OCI-LY7 (cell line): ENCODE measurements at regions not wholly inside any gene's neighbourhood (a gene's known extent, or its start where the extent isn't known, plus 50 kb on each side); places are given as distances from the start of the nearest gene placed in this dataset.

Source experiments
- BruUV-seq: library from RNA; stranded (reverse); fragments of 400-500 nt; replicated peaks from 2 replicates; lab custom pipeline; 2021; lab: Mats Ljungman, UMichigan
- CTCF ChIA-PET: fragments of 300-600 bp; sonication (Branson Sonifier 250); formaldehyde crosslinking; loops from one replicate; lab custom pipeline; 2022; ENCODE audit warnings: antibody characterized with exemption; ENCODE audit not compliant: unreplicated experiment; lab: Charles Lee
- POLR2A ChIA-PET: fragments of 300-600 bp; sonication (Branson Sonifier 250); formaldehyde crosslinking; loops from one replicate; lab custom pipeline; 2022; ENCODE audit warnings: antibody characterized with exemption; lab: Charles Lee
- DNase-seq: peaks from one replicate; pipeline ENCODE4 v3.0.0-alpha.2; 2015; ENCODE audit warnings: low spot score
- H2AFZ ChIP-seq: fragments of 200-600 bp; sonication (generic), shearing (Covaris generic); 2 replicates; pipeline ENCODE4 v1.6.1; 2014; ENCODE audit warnings: mild to moderate bottlenecking, antibody characterized with exemption, low read length, moderate library complexity
- H3K27ac ChIP-seq: fragments of 200-600 bp; sonication (generic); 2 replicates; pipeline ENCODE4 v1.5.1; 2014; ENCODE audit warnings: mixed run types, low read depth, mild to moderate bottlenecking, moderate library complexity, low read length, inconsistent platforms; ENCODE audit not compliant: poor library complexity, severe bottlenecking
- H3K36me3 ChIP-seq: fragments of 200-600 bp; sonication (generic); 2 replicates; pipeline ENCODE4 v1.6.1; 2014; ENCODE audit warnings: mild to moderate bottlenecking, antibody characterized with exemption, low read length, moderate library complexity, mixed read lengths; ENCODE audit not compliant: insufficient read depth
- H3K4me1 ChIP-seq: fragments of 200-600 bp; sonication (generic); 2 replicates; pipeline ENCODE4 v1.5.1; 2014; ENCODE audit warnings: mild to moderate bottlenecking, low read length; ENCODE audit not compliant: insufficient read depth, poor library complexity, severe bottlenecking
- H3K4me2 ChIP-seq: fragments of 200-600 bp; sonication (generic); 2 replicates; pipeline ENCODE4 v1.6.1; 2014; ENCODE audit warnings: mild to moderate bottlenecking, low read length
- H3K4me3 ChIP-seq: fragments of 200-600 bp; sonication (generic); 2 replicates; pipeline ENCODE4 v1.5.1; 2014; ENCODE audit warnings: mild to moderate bottlenecking, low read depth, low read length; ENCODE audit not compliant: poor library complexity, severe bottlenecking
- H3K79me2 ChIP-seq: fragments of 200-600 bp; sonication (generic); 2 replicates; pipeline ENCODE4 v1.6.1; 2016; ENCODE audit warnings: low read depth, mild to moderate bottlenecking, low read length, moderate library complexity, mixed read lengths; ENCODE audit not compliant: insufficient read depth
- H3K9me2 ChIP-seq: fragments of 200-600 bp; sonication (generic); 2 replicates; pipeline ENCODE4 v1.6.1; 2016; ENCODE audit warnings: mild to moderate bottlenecking, low read length, mixed read lengths; ENCODE audit not compliant: insufficient read depth
- H3K9me3 ChIP-seq: fragments of 200-600 bp; sonication (generic); 2 replicates; pipeline ENCODE4 v1.6.1; 2014; ENCODE audit warnings: mild to moderate bottlenecking, mixed run types, low read length, mixed read lengths
- H4K20me1 ChIP-seq: fragments of 200-600 bp; sonication (generic); 2 replicates; pipeline ENCODE4 v1.6.1; 2014; ENCODE audit warnings: mild to moderate bottlenecking, antibody characterized with exemption, low read length, moderate library complexity, mixed read lengths; ENCODE audit not compliant: insufficient read depth
- EZH2phosphoT487 ChIP-seq: fragments of 200-600 bp; sonication (generic); IDR thresholded peaks from 2 replicates; pipeline ENCODE4 v1.6.1; 2018; ENCODE audit warnings: low read depth, borderline replicate concordance, mild to moderate bottlenecking, mixed run types, antibody characterized with exemption, low read length, moderate library complexity, mixed read lengths
- intact Hi-C: fragments of 100-400 bp; cut with micrococcal nuclease; formaldehyde crosslinking; loops from one replicate; pipeline ENCODE4 v1.10.0; 2022; ENCODE audit not compliant: unreplicated experiment
- TF ChIP-seq, protein P1 (sequence below): fragments of 200-600 bp; sonication (generic); conservative IDR thresholded peaks from 2 replicates; pipeline ENCODE4 v1.5.1; 2014; ENCODE audit warnings: mild to moderate bottlenecking, antibody characterized with exemption, low read length, moderate library complexity, mixed read lengths

- TF ChIP-seq EZH2phosphoT487, result no peak
- TF ChIP-seq, protein P1, sequence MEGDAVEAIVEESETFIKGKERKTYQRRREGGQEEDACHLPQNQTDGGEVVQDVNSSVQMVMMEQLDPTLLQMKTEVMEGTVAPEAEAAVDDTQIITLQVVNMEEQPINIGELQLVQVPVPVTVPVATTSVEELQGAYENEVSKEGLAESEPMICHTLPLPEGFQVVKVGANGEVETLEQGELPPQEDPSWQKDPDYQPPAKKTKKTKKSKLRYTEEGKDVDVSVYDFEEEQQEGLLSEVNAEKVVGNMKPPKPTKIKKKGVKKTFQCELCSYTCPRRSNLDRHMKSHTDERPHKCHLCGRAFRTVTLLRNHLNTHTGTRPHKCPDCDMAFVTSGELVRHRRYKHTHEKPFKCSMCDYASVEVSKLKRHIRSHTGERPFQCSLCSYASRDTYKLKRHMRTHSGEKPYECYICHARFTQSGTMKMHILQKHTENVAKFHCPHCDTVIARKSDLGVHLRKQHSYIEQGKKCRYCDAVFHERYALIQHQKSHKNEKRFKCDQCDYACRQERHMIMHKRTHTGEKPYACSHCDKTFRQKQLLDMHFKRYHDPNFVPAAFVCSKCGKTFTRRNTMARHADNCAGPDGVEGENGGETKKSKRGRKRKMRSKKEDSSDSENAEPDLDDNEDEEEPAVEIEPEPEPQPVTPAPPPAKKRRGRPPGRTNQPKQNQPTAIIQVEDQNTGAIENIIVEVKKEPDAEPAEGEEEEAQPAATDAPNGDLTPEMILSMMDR, result no peak
- no peaks in the 10 kb centered on the region for H3K36me3 ChIP-seq
- no peak for DNase-seq
- intact Hi-C loops, result no loop called here
- no peaks in the 10 kb centered on the region for H3K4me1 ChIP-seq
- CTCF ChIA-PET, result no interaction called here
- no peaks in the 10 kb centered on the region for H3K9me2 ChIP-seq
- no peak overlapping the region for H3K4me2 ChIP-seq
- no peak overlapping the region for H2AFZ ChIP-seq
- BruUV-seq, result no TSS peak
- no peak overlapping the region for H3K4me3 ChIP-seq
- no peaks in the 10 kb centered on the region for H3K79me2 ChIP-seq
- no peaks in the 10 kb centered on the region for H3K9me3 ChIP-seq
- H4K20me1 ChIP-seq, result no peaks in the 10 kb centered on the region
- H3K27ac ChIP-seq, result no peak overlapping the region
- POLR2A ChIA-PET, result interaction anchor here (0.6 kb wide), 1 partner anchor 9 kb away, joined by 6 read pairs; no protein-coding TSS in a partner anchor
Measured at GRCh38 chr2:56960581-56960980, 776.8 kb downstream of the CCDC85A start.

GRCh38 chr2:56962673-56963072, 778.9 kb downstream of the CCDC85A start:
- Histone ChIP-seq H3K36me3 (no peaks in the 10 kb centered on the region), H3K4me3 (no peak overlapping the region), H4K20me1 (no peaks in the 10 kb centered on the region), H3K27ac (no peak overlapping the region), H3K79me2 (no peaks in the 10 kb centered on the region), H3K9me3 (no peaks in the 10 kb centered on the region), H2AFZ (no peak overlapping the region), H3K9me2 (no peaks in the 10 kb centered on the region), H3K4me1 (no peaks in the 10 kb centered on the region), H3K4me2 (no peak overlapping the region)
- BruUV-seq, result no TSS peak
- TF ChIP-seq, protein P1, result no peak
- no peak for TF ChIP-seq EZH2phosphoT487
- DNase-seq, result no peak
- intact Hi-C loops, result no loop called here
- ChIA-PET POLR2A (no interaction called here), CTCF (no interaction called here)

- no TSS peak for BruUV-seq
- no peaks in the 10 kb centered on the region for H3K9me3 ChIP-seq
- ChIA-PET CTCF (no interaction called here), POLR2A (interaction anchor here (0.7 kb wide), 2 partner anchors 9 to 837 kb away, joined by 3 to 6 read pairs; no protein-coding TSS in a partner anchor)
- H4K20me1 ChIP-seq, result no peaks in the 10 kb centered on the region
- TF ChIP-seq, protein P1, result no peak
- no peak for TF ChIP-seq EZH2phosphoT487
- DNase-seq, result no peak
- no peak overlapping the region for H3K4me3 ChIP-seq
- H2AFZ ChIP-seq, result no peak overlapping the region
- no peak overlapping the region for H3K27ac ChIP-seq
- H3K79me2 ChIP-seq, result no peaks in the 10 kb centered on the region
- intact Hi-C loops, result no loop called here
- H3K4me1 ChIP-seq, result no peaks in the 10 kb centered on the region
- no peaks in the 10 kb centered on the region for H3K36me3 ChIP-seq
- no peaks in the 10 kb centered on the region for H3K9me2 ChIP-seq
- no peak overlapping the region for H3K4me2 ChIP-seq
Measured at GRCh38 chr2:56969513-56969912, 785.7 kb downstream of the CCDC85A start.
